ENCODE measurements at regions not wholly inside any gene's neighbourhood (a gene's known extent, or its start where the extent isn't known, plus 50 kb on each side); places are given as distances from the start of the nearest gene placed in this dataset.

GRCh38 chr4:35591035-35591434 lies 653.3 kb downstream of the ARAP2 start:
- no peak for FAIRE-seq

GRCh38 chr4:35604252-35604651 lies 640.1 kb downstream of the ARAP2 start:
- FAIRE-seq: no peak

- FAIRE-seq: no peak
These were observed 639.6 kb downstream of the ARAP2 start for GRCh38 chr4:35604724-35605123.

- no peak for FAIRE-seq
These were observed 636.1 kb downstream of the ARAP2 start for GRCh38 chr4:35608205-35608604.

GRCh38 chr4:35614120-35614519 lies 630.2 kb downstream of the ARAP2 start:
- no peak for FAIRE-seq

- FAIRE-seq: no peak
These were observed 604.4 kb downstream of the ARAP2 start for GRCh38 chr4:35639929-35640328.

GRCh38 chr4:35643661-35644060 lies 600.7 kb downstream of the ARAP2 start:
- FAIRE-seq: no peak

GRCh38 chr4:35644591-35644990 lies 599.7 kb downstream of the ARAP2 start:
- FAIRE-seq: no peak

- FAIRE-seq: no peak
These were observed 595.3 kb downstream of the ARAP2 start for GRCh38 chr4:35649011-35649410.

- no peak for FAIRE-seq
These were observed 594.5 kb downstream of the ARAP2 start for GRCh38 chr4:35649778-35650177.

GRCh38 chr4:35652197-35652596 lies 592.1 kb downstream of the ARAP2 start:
- no peak for FAIRE-seq

- FAIRE-seq: no peak
These were observed 590.9 kb downstream of the ARAP2 start for GRCh38 chr4:35653451-35653850.

GRCh38 chr4:35673137-35673536 lies 571.2 kb downstream of the ARAP2 start:
- FAIRE-seq: no peak

GRCh38 chr4:35684755-35685154 lies 559.6 kb downstream of the ARAP2 start:
- no peak for FAIRE-seq

- FAIRE-seq: no peak
These were observed 554.4 kb downstream of the ARAP2 start for GRCh38 chr4:35689870-35690269.

GRCh38 chr4:35690271-35690670 lies 554.0 kb downstream of the ARAP2 start:
- no peak for FAIRE-seq

GRCh38 chr4:35695003-35695402 lies 549.3 kb downstream of the ARAP2 start:
- no peak for FAIRE-seq

GRCh38 chr4:35695421-35695820 lies 548.9 kb downstream of the ARAP2 start:
- no peak for FAIRE-seq

- no peak for FAIRE-seq
These were observed 547.0 kb downstream of the ARAP2 start for GRCh38 chr4:35697210-35697736.

- no peak for FAIRE-seq
These were observed 543.7 kb downstream of the ARAP2 start for GRCh38 chr4:35700663-35701062.

- FAIRE-seq: no peak
These were observed 535.2 kb downstream of the ARAP2 start for GRCh38 chr4:35709080-35709479.

GRCh38 chr4:35710343-35710742 lies 534.0 kb downstream of the ARAP2 start:
- FAIRE-seq: no peak

- peak; percentile 73 for FAIRE-seq
These were observed 533.2 kb downstream of the ARAP2 start for GRCh38 chr4:35711127-35711526.

GRCh38 chr4:35723973-35724372 lies 520.3 kb downstream of the ARAP2 start:
- no peak for FAIRE-seq

- FAIRE-seq: no peak
These were observed 519.2 kb downstream of the ARAP2 start for GRCh38 chr4:35725131-35725530.

GRCh38 chr4:35730414-35730813 lies 513.9 kb downstream of the ARAP2 start:
- FAIRE-seq: no peak
